ENCODE measurements at regions not wholly inside any gene's neighbourhood (a gene's known extent, or its start where the extent isn't known, plus 50 kb on each side); places are given as distances from the start of the nearest gene placed in this dataset.

DNA sequence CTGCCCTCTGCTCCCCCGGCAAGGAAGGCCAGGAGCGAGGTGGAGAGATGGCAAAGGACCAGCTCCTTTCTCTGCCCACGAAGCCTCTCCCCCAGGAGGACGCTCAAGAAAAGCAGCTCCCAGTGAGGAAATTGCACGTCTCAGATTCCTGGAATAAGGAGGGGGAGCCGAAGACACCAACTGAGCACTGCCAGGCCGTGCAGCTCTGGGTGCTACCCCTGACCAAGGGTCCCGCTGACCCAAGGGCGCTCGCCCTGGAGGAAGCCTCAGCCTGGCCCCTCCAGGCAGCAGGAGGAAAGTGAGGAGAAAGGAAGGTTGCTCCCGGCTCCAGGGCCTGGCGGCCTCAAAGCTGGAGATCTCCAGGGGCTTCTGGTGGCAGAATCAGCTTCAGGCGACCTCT is 174.1 kb upstream of the SFSWAP start:
- TF ChIP-seq CTCF (IDR thresholded peaks at IDR 0.05) (no peak), POLR2A (IDR thresholded peaks at IDR 0.05) (no peak)

Measured in suprapubic skin (tissue), 3 donors.